ENCODE measurements at regions not wholly inside any gene's neighbourhood (a gene's known extent, or its start where the extent isn't known, plus 50 kb on each side); places are given as distances from the start of the nearest gene placed in this dataset.

DNA sequence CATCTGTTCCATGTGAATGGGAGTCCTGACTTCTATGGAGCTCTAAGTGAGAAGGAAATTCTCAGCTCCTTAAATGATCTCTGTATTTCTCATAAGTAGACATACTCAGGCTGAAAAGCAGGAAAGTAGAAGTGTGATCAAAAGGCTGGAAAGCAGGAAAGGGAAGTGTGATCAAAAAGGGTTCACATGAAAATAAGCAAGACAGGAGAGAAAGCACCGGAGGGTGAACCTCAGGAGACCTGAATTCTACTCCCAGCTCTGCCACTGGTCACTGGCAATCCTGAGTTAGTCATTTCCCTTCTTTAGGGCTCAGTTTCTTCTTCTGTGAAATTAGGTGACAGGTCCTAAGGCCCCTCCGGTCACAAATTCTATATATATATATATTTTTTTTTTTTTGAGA is 55.5 kb upstream of the TRERF1 start:
- TF ChIP-seq EZH2 (IDR thresholded peaks at IDR 0.05; ENCODE audit: insufficient read depth, poor library complexity, severe bottlenecking) (no peak), EZH2phosphoT487 (IDR thresholded peaks at IDR 0.05; ENCODE audit: insufficient read depth, low read depth) (no peak)
